Choroid plexus epithelial cell (primary cell): ENCODE measurements at regions not wholly inside any gene's neighbourhood (a gene's known extent, or its start where the extent isn't known, plus 50 kb on each side); places are given as distances from the start of the nearest gene placed in this dataset.

Experiments
- DNase-seq: peaks from one replicate; pipeline ENCODE4 v3.0.0-alpha.2; 2010; ENCODE audit warnings: low read depth
- H3K4me3 ChIP-seq: 2 replicates; pipeline ENCODE4 v1.5.1; 2011; ENCODE audit warnings: low read depth, mild to moderate bottlenecking, control low read depth, low read length, moderate library complexity
- TF ChIP-seq, protein P1 (sequence below): conservative IDR thresholded peaks from 2 replicates; pipeline ENCODE4 v1.5.1; 2011; ENCODE audit warnings: low read depth, mild to moderate bottlenecking, control low read depth, inconsistent platforms, low read length, moderate library complexity

DNA sequence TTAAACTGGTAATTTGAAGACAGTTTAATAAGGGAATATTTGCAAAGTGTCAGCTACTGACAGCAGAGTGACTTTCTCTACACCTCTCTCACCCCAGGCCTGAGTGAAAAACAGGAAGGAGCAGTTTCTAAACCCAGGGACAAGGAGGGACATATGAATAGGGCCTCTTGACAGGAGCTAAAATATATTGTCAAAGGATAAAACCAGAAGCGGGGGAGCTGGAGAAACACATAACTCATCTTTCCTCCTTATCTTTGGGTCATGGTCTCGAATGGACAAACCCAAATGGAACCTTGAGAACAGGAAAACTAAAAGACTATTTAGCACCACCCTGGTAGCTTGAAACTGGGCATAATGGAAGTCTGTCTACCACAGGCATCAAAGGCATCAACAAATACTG is 197.5 kb upstream of the FOXA2 start:
- DNase-seq: no peak
- TF ChIP-seq, protein P1, sequence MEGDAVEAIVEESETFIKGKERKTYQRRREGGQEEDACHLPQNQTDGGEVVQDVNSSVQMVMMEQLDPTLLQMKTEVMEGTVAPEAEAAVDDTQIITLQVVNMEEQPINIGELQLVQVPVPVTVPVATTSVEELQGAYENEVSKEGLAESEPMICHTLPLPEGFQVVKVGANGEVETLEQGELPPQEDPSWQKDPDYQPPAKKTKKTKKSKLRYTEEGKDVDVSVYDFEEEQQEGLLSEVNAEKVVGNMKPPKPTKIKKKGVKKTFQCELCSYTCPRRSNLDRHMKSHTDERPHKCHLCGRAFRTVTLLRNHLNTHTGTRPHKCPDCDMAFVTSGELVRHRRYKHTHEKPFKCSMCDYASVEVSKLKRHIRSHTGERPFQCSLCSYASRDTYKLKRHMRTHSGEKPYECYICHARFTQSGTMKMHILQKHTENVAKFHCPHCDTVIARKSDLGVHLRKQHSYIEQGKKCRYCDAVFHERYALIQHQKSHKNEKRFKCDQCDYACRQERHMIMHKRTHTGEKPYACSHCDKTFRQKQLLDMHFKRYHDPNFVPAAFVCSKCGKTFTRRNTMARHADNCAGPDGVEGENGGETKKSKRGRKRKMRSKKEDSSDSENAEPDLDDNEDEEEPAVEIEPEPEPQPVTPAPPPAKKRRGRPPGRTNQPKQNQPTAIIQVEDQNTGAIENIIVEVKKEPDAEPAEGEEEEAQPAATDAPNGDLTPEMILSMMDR: no peak
- no peak overlapping the region for H3K4me3 ChIP-seq

DNA sequence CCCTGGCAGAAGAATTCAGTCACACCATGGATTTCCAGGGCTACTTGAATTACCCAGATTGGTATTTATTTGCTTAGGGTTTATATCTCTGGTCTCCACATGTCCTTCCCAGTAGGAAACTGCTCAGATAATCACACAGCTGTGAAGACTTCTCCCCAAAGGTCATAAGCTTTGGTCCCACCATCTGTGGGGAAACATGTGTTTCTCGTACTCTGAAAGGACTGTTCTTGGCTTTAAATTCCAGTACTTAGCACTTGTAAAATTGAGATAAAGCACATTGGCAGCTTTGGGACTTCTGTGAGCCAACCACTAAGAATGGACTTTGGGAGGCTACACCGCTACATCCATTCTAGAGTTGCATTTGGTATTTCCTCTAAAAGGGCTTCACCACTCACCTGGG is 205.3 kb upstream of the FOXA2 start:
- TF ChIP-seq, protein P1: no peak

DNA sequence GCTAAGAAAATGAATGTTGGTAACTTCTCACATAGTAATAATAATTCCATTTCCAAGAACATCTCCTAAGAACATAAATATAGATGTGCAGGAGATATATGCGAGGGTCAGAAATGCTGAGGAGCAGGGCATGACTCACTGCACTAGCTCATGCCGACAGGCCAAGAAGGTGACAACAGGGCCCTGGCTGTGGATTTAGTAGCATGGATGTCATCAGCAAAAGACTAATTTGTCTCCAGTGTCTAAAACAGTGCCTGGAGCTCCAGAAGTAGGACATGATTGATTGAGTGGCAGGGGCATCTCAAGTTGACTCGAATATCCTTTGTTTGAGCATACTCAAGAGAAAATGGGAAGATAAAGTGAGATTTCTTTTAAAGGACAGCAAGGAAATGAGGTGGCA is 207.0 kb upstream of the FOXA2 start:
- DNase-seq: no peak
- H3K4me3 ChIP-seq: no peak overlapping the region
- TF ChIP-seq, protein P1: no peak

More for the DNA sequence above, 205.3 kb upstream of the FOXA2 start:
- DNase-seq: no peak
- no peak overlapping the region for H3K4me3 ChIP-seq

DNA sequence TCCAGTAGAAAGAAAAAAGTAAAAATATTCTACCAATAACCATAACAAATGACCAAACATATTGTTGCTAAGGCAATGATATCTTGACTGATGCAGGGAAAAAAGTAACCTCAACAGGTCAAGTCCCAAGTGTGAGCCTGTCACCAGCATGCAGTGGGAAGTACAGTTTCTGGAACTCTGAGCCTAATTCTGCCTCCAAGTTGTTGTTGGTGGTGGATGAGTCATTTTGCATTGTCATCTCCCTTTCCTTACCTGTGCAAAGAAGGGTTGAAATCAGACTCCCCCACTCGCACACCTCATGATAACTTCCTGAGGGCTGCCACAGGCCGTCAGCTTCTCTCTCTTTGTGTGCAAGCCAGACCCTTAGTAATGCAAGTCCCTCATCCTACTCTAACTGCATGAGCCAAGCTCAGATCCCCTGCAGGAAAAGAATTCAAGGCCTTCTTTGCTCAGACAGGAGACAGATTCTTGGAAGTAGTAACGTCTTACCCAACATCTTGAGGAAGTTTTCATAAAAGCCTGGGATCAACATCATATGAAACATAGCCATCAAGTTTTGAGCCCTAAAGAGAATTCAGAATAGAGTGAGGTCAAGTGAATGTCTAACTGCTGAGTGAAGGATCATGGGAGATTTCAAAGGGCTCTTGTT is 207.6 kb upstream of the FOXA2 start:
- no peak overlapping the region for H3K4me3 ChIP-seq
- TF ChIP-seq, protein P1: no peak
- DNase-seq: peak; percentile 42

DNA sequence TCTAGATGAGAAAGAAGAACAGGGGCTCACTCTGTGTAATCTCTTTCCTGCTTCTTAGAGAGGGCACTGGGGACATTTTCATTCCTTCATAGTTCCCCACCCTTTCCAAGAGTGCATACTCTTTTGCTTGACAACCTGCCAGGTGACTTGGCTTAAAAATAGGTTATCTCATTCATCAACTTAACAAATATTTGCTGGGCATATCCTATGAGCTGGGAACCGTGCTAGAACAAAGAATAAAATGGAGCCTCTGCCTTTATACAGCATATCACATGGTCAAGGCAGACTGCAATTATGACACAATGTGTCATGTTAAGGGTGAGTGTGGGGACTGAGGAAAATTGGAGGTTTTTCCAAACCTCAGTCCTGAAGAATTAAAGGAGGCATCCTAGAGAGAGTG is 209.8 kb upstream of the FOXA2 start:
- H3K4me3 ChIP-seq: no peak overlapping the region
- TF ChIP-seq, protein P1: no peak
- DNase-seq: no peak

DNA sequence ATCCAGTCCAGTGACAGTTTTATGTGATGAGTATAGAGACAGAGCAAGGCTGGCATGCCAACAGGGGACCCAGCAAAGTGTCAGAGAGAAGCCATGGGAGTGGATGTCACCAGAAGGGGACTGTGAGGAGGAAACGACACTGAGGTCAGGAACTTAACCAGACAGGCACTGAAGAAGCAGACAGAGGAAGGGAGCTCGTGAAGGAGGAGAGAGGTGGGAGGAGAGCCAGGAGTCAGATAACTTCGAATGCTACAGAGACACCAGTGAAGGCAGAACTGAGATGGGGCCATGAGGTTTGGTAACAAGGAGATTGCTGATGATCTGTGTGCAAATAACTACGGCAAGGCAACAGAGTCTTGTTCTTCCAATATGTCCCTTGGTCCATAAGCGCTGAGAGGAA is 211.1 kb upstream of the FOXA2 start:
- DNase-seq: no peak
- TF ChIP-seq, protein P1: no peak
- no peak overlapping the region for H3K4me3 ChIP-seq

DNA sequence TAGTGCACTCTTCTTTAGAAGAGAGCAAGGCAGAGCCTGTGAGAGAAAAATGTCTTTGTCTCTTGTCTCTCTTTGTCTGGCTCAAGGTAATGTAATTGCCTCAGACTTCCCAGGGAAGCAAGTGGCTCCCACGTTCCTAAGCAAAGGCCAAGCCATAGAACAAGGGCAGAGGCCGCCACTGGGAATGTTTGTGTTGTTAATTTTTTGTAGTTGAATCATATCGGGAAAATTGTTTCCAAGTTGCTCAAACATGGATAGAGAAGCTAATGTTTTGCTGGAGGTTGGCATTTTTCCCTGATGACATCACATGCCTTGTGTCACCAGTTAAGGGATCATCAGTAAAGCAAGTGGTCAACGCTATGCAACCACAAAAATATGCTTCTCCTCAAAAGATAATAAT is 211.5 kb upstream of the FOXA2 start:
- TF ChIP-seq, protein P1: no peak
- H3K4me3 ChIP-seq: no peak overlapping the region
- peak; percentile 97 for DNase-seq
